B cell (primary cell): ENCODE measurements at regions not wholly inside any gene's neighbourhood (a gene's known extent, or its start where the extent isn't known, plus 50 kb on each side); places are given as distances from the start of the nearest gene placed in this dataset.

Source experiments
- ATAC-seq: fragments of 200-7000 bp; cut with Tn5 transposase; one replicate; pipeline ENCODE4 v1.10.0; 2021; ENCODE audit warnings: low read depth, mild to moderate bottlenecking, moderate number of reproducible peaks, moderate library complexity
- CTCF ChIA-PET: fragments of 350-600 bp; sonication (Branson Sonifier 250); formaldehyde crosslinking; loops from one replicate; lab custom pipeline; 2021; ENCODE audit warnings: antibody characterized with exemption, inconsistent platforms; lab: Charles Lee
- POLR2A ChIA-PET: fragments of 350-600 bp; sonication (Branson Sonifier 250); formaldehyde crosslinking; loops from one replicate; lab custom pipeline; 2021; ENCODE audit warnings: antibody characterized with exemption; lab: Charles Lee
- DNase-seq: peaks from one replicate; pipeline ENCODE4 v3.0.0; 2013
- H2AFZ ChIP-seq: 2 replicates; pipeline ENCODE4 v1.6.1; 2012; ENCODE audit warnings: mild to moderate bottlenecking, low read depth, low read length; ENCODE audit not compliant: insufficient read depth, poor library complexity, severe bottlenecking
- H3K27ac ChIP-seq, 2 donors: 1 replicate in 1 of 2; 2 replicates in 1 of 2; pipeline ENCODE4 v1.5.1; 2012 to 2013; ENCODE audit warnings: low read length in 2 of 2, mild to moderate bottlenecking in 2 of 2, moderate library complexity in 1 of 2
- H3K27me3 ChIP-seq, 4 experiments: fragments of 200-600 bp in 1 of 4; sonication (generic) in 1 of 4; replicated peaks in 1 of 4; 1 replicate in 2 of 4; 2 replicates in 2 of 4; pipeline versions ENCODE4 v1.6.1 to v1.7.0; 2013 to 2016; ENCODE audit warnings: low read length in 3 of 4, mild to moderate bottlenecking in 2 of 4, mixed read lengths in 1 of 4, moderate library complexity in 1 of 4; ENCODE audit not compliant: insufficient read depth in 4 of 4, control insufficient read depth in 3 of 4; ENCODE audit errors: control extremely low read depth in 1 of 4
- H3K36me3 ChIP-seq, 2 experiments: replicated peaks in 1 of 2; 1 replicate in 1 of 2; 2 replicates in 1 of 2; pipeline versions ENCODE4 v1.6.1 to v1.7.1; 2013; ENCODE audit warnings: low read length in 1 of 2; ENCODE audit not compliant: insufficient read depth in 2 of 2, control insufficient read depth in 1 of 2; ENCODE audit errors: control extremely low read depth in 1 of 2, extremely low read depth in 1 of 2
- H3K4me1 ChIP-seq, 2 donors: fragments of 200-600 bp in 1 of 2; sonication (generic) in 1 of 2; 1 replicate in 1 of 2; 2 replicates in 1 of 2; pipeline versions ENCODE4 v1.5.1 to v1.6.1; 2013 to 2017; ENCODE audit warnings: low read length in 2 of 2; ENCODE audit not compliant: control insufficient read depth in 2 of 2, insufficient read depth in 2 of 2
- H3K4me2 ChIP-seq: replicated peaks from 2 replicates; pipeline ENCODE3; 2012; ENCODE audit warnings: mild to moderate bottlenecking, low read depth, low read length; ENCODE audit not compliant: poor library complexity, severe bottlenecking
- H3K4me3 ChIP-seq, 5 experiments: fragments of 200-600 bp in 1 of 5; sonication (generic) in 1 of 5; 1 replicate in 3 of 5; 2 replicates in 2 of 5; pipeline versions ENCODE4 v1.5.1 to v1.7.0; 2011 to 2016; ENCODE audit warnings: low read length in 4 of 5, mild to moderate bottlenecking in 4 of 5, low read depth in 2 of 5, control low read depth in 1 of 5, moderate library complexity in 1 of 5; ENCODE audit not compliant: insufficient read depth in 1 of 5; ENCODE audit errors: control extremely low read depth in 1 of 5, extremely low read depth in 1 of 5
- H3K79me2 ChIP-seq: fragments of 200-600 bp; sonication (generic); one replicate; pipeline ENCODE4 v1.6.0; 2016; ENCODE audit warnings: low read length; ENCODE audit not compliant: control insufficient read depth, insufficient read depth
- H3K9ac ChIP-seq: fragments of 200-600 bp; sonication (generic); 2 replicates; pipeline ENCODE4 v1.6.1; 2017; ENCODE audit warnings: mild to moderate bottlenecking, low read length, moderate library complexity
- H3K9me3 ChIP-seq, 3 donors: one replicate each; pipeline versions ENCODE4 v1.6.1 to v1.7.1; 2013; ENCODE audit warnings: low read length in 2 of 3; ENCODE audit not compliant: control insufficient read depth in 2 of 3, insufficient read depth in 1 of 3; ENCODE audit errors: control extremely low read depth in 1 of 3
- H4K20me1 ChIP-seq: 2 replicates; pipeline ENCODE4 v1.6.0; 2012; ENCODE audit warnings: mild to moderate bottlenecking, low read length; ENCODE audit not compliant: insufficient read depth, control insufficient read depth, poor library complexity, severe bottlenecking
- H3K27ac Mint-ChIP-seq: one replicate; pipeline ENCODE4 v1.8.0; 2021; ENCODE audit warnings: mixed read lengths
- H3K27me3 Mint-ChIP-seq: one replicate; pipeline ENCODE4 v1.8.0; 2021; ENCODE audit warnings: mixed read lengths
- H3K4me1 Mint-ChIP-seq: one replicate; pipeline ENCODE4 v1.8.0; 2021; ENCODE audit warnings: mixed read lengths
- H3K4me3 Mint-ChIP-seq: one replicate; pipeline ENCODE4 v1.8.0; 2021; ENCODE audit warnings: mixed read lengths
- H3K9me3 Mint-ChIP-seq: one replicate; pipeline ENCODE4 v1.8.0; 2022; ENCODE audit warnings: mixed read lengths; ENCODE audit not compliant: insufficient read depth
- CTCF ChIP-seq: fragments of 200-600 bp; IDR thresholded peaks from one replicate; pipeline ENCODE4 v1.8.0; 2022; ENCODE audit warnings: antibody characterized with exemption, mild to moderate bottlenecking
- EZH2 ChIP-seq: IDR thresholded peaks from 2 replicates; pipeline ENCODE4 v1.6.1; 2012; ENCODE audit warnings: borderline replicate concordance, low read depth, mild to moderate bottlenecking, moderate library complexity, low read length; ENCODE audit not compliant: insufficient read depth, poor library complexity, severe bottlenecking
- WGBS: methylation state at CpG from one replicate; pipeline ENCODE4 v1.1.5; 2013; ENCODE audit warnings: missing lambda C conversion rate; ENCODE audit not compliant: insufficient coverage; 5-methylcytosine and 5-hydroxymethylcytosine counted together
- intact Hi-C: fragments of 100-400 bp; cut with micrococcal nuclease; formaldehyde crosslinking; loops from one replicate; pipeline ENCODE4 v1.10.0; 2022

- ATAC-seq (no peak), DNase-seq (no peak)
- peaks cover 0 to 3% (median 0%) of the 10 kb centered on the region in 3 donors for H3K9me3 ChIP-seq
- H3K4me3 ChIP-seq = no peak overlapping the region
- ChIA-PET CTCF (no interaction called here), POLR2A (no interaction called here)
- no peak overlapping the region for H2AFZ ChIP-seq
- H3K79me2 ChIP-seq = no peaks in the 10 kb centered on the region
- TF ChIP-seq EZH2 = no peak
- no peak for TF ChIP-seq CTCF
- Mint-ChIP-seq H3K9me3 (peaks cover 11% of the 10 kb centered on the region), H3K27ac (no peak overlapping the region), H3K4me1 (no peaks in the 10 kb centered on the region), H3K27me3 (no peaks in the 10 kb centered on the region), H3K4me3 (no peak overlapping the region)
- H3K9ac ChIP-seq = no peak overlapping the region
- no peak overlapping the region for H3K4me2 ChIP-seq
- no peaks in the 10 kb centered on the region for H4K20me1 ChIP-seq
- H3K36me3 ChIP-seq = no peaks in the 10 kb centered on the region
- 100% methylated on average over 6 of the region's 7 CpGs for WGBS
- H3K4me1 ChIP-seq = no peaks in the 10 kb centered on the region
- no peaks in the 10 kb centered on the region for H3K27me3 ChIP-seq
- H3K27ac ChIP-seq = no peak overlapping the region
- intact Hi-C loops = no loop called here
Observed at GRCh38 chr10:52499281-52499680, 185.2 kb downstream of the DKK1 start.

GRCh38 chr10:52500476-52500875 is 186.4 kb downstream of the DKK1 start:
- Mint-ChIP-seq H3K9me3 (peaks cover 18% of the 10 kb centered on the region), H3K4me3 (no peak overlapping the region), H3K27ac (no peak overlapping the region), H3K4me1 (no peaks in the 10 kb centered on the region), H3K27me3 (no peaks in the 10 kb centered on the region)
- H3K4me2 ChIP-seq = no peak overlapping the region
- H4K20me1 ChIP-seq = no peaks in the 10 kb centered on the region
- ChIA-PET POLR2A (no interaction called here), CTCF (no interaction called here)
- H2AFZ ChIP-seq = no peak overlapping the region
- WGBS = no CpG with 5 or more reads among the region's 3 CpGs
- no peak overlapping the region for H3K27ac ChIP-seq
- no peaks in the 10 kb centered on the region for H3K4me1 ChIP-seq
- H3K36me3 ChIP-seq = no peaks in the 10 kb centered on the region
- H3K27me3 ChIP-seq = no peaks in the 10 kb centered on the region
- peaks cover 0 to 6% (median 6%) of the 10 kb centered on the region in 3 donors for H3K9me3 ChIP-seq
- intact Hi-C loops = no loop called here
- no peak for TF ChIP-seq EZH2
- no peak for TF ChIP-seq CTCF
- no peak overlapping the region for H3K4me3 ChIP-seq
- no peaks in the 10 kb centered on the region for H3K79me2 ChIP-seq
- no peak overlapping the region for H3K9ac ChIP-seq
- no peak for DNase-seq
- no peak for ATAC-seq
